ENCODE measurements at regions not wholly inside any gene's neighbourhood (a gene's known extent, or its start where the extent isn't known, plus 50 kb on each side); places are given as distances from the start of the nearest gene placed in this dataset.

GRCh38 chr13:40210865-40211585 lies 455.4 kb downstream of the FOXO1 start:
- no peak overlapping the region for H3K9ac ChIP-seq (ENCODE audit: low read length)
- no peaks in the 10 kb centered on the region for H3K4me1 ChIP-seq (ENCODE audit: insufficient read depth, low read length)
- no peaks in the 10 kb centered on the region for H3K36me3 ChIP-seq (ENCODE audit: insufficient read depth, low read length)
- no peaks in the 10 kb centered on the region for H3K9me3 ChIP-seq (ENCODE audit: low read length)
- no peaks in the 10 kb centered on the region for H3K27me3 ChIP-seq (ENCODE audit: control insufficient read depth in 1 of 2, insufficient read depth in 2 of 2, low read length in 2 of 2)
- no peak overlapping the region for H3K4me3 ChIP-seq (ENCODE audit: low read depth in 1 of 2, low read length in 2 of 2)
- H3K27ac ChIP-seq (ENCODE audit: low read depth, low read length), result no peak overlapping the region

GRCh38 chr13:40211586-40211968 lies 454.9 kb downstream of the FOXO1 start:
- Histone ChIP-seq H3K36me3 (ENCODE audit: insufficient read depth, low read length) (no peaks in the 10 kb centered on the region), H3K4me1 (ENCODE audit: insufficient read depth, low read length) (no peaks in the 10 kb centered on the region), H3K27ac (ENCODE audit: low read depth, low read length) (no peak overlapping the region), H3K9ac (ENCODE audit: low read length) (no peak overlapping the region), H3K27me3 (ENCODE audit: control insufficient read depth in 1 of 2, insufficient read depth in 2 of 2, low read length in 2 of 2) (no peaks in the 10 kb centered on the region), H3K4me3 (ENCODE audit: low read depth in 1 of 2, low read length in 2 of 2) (no peak overlapping the region), H3K9me3 (ENCODE audit: low read length) (no peaks in the 10 kb centered on the region)

GRCh38 chr13:40213779-40214178 lies 452.7 kb downstream of the FOXO1 start:
- H3K9me3 ChIP-seq (ENCODE audit: low read length), result no peaks in the 10 kb centered on the region
- no peaks in the 10 kb centered on the region for H3K36me3 ChIP-seq (ENCODE audit: insufficient read depth, low read length)
- H3K27ac ChIP-seq (ENCODE audit: low read depth, low read length), result no peak overlapping the region
- H3K4me3 ChIP-seq (ENCODE audit: low read depth in 1 of 2, low read length in 2 of 2), result no peak overlapping the region
- no peaks in the 10 kb centered on the region for H3K4me1 ChIP-seq (ENCODE audit: insufficient read depth, low read length)
- H3K27me3 ChIP-seq (ENCODE audit: control insufficient read depth in 1 of 2, insufficient read depth in 2 of 2, low read length in 2 of 2), result no peaks in the 10 kb centered on the region
- no peak overlapping the region for H3K9ac ChIP-seq (ENCODE audit: low read length)

GRCh38 chr13:40215311-40215710 lies 451.1 kb downstream of the FOXO1 start:
- no peaks in the 10 kb centered on the region for H3K4me1 ChIP-seq (ENCODE audit: insufficient read depth, low read length)
- no peak overlapping the region for H3K9ac ChIP-seq (ENCODE audit: low read length)
- H3K36me3 ChIP-seq (ENCODE audit: insufficient read depth, low read length), result no peaks in the 10 kb centered on the region
- H3K27ac ChIP-seq (ENCODE audit: low read depth, low read length), result no peak overlapping the region
- no peak overlapping the region for H3K4me3 ChIP-seq (ENCODE audit: low read depth in 1 of 2, low read length in 2 of 2)
- no peaks in the 10 kb centered on the region for H3K9me3 ChIP-seq (ENCODE audit: low read length)
- no peaks in the 10 kb centered on the region for H3K27me3 ChIP-seq (ENCODE audit: control insufficient read depth in 1 of 2, insufficient read depth in 2 of 2, low read length in 2 of 2)

GRCh38 chr13:40215747-40216146 lies 450.7 kb downstream of the FOXO1 start:
- no peak overlapping the region for H3K4me3 ChIP-seq (ENCODE audit: low read depth in 1 of 2, low read length in 2 of 2)
- no peaks in the 10 kb centered on the region for H3K4me1 ChIP-seq (ENCODE audit: insufficient read depth, low read length)
- H3K27me3 ChIP-seq (ENCODE audit: control insufficient read depth in 1 of 2, insufficient read depth in 2 of 2, low read length in 2 of 2), result no peaks in the 10 kb centered on the region
- no peaks in the 10 kb centered on the region for H3K36me3 ChIP-seq (ENCODE audit: insufficient read depth, low read length)
- no peak overlapping the region for H3K9ac ChIP-seq (ENCODE audit: low read length)
- no peak overlapping the region for H3K27ac ChIP-seq (ENCODE audit: low read depth, low read length)
- H3K9me3 ChIP-seq (ENCODE audit: low read length), result no peaks in the 10 kb centered on the region

- H3K27ac ChIP-seq (ENCODE audit: low read depth, low read length), result no peak overlapping the region
- peaks cover 6% of the 10 kb centered on the region for H3K4me1 ChIP-seq (ENCODE audit: insufficient read depth, low read length)
- H3K36me3 ChIP-seq (ENCODE audit: insufficient read depth, low read length), result no peaks in the 10 kb centered on the region
- H3K9me3 ChIP-seq (ENCODE audit: low read length), result no peaks in the 10 kb centered on the region
- no peak overlapping the region for H3K4me3 ChIP-seq (ENCODE audit: low read depth in 1 of 2, low read length in 2 of 2)
- H3K9ac ChIP-seq (ENCODE audit: low read length), result no peak overlapping the region
- H3K27me3 ChIP-seq (ENCODE audit: control insufficient read depth in 1 of 2, insufficient read depth in 2 of 2, low read length in 2 of 2), result no peaks in the 10 kb centered on the region
These were observed 448.8 kb downstream of the FOXO1 start for GRCh38 chr13:40217675-40218074.

- Histone ChIP-seq H3K4me3 (ENCODE audit: low read depth in 1 of 2, low read length in 2 of 2) (no peak overlapping the region), H3K9ac (ENCODE audit: low read length) (no peak overlapping the region), H3K9me3 (ENCODE audit: low read length) (no peaks in the 10 kb centered on the region), H3K36me3 (ENCODE audit: insufficient read depth, low read length) (no peaks in the 10 kb centered on the region), H3K27ac (ENCODE audit: low read depth, low read length) (no peak overlapping the region), H3K27me3 (ENCODE audit: control insufficient read depth in 1 of 2, insufficient read depth in 2 of 2, low read length in 2 of 2) (no peaks in the 10 kb centered on the region), H3K4me1 (ENCODE audit: insufficient read depth, low read length) (peaks cover 6% of the 10 kb centered on the region)
These were observed 446.0 kb downstream of the FOXO1 start for GRCh38 chr13:40220299-40220935.

- H3K4me1 ChIP-seq (ENCODE audit: insufficient read depth, low read length), result peaks cover 6% of the 10 kb centered on the region
- no peaks in the 10 kb centered on the region for H3K36me3 ChIP-seq (ENCODE audit: insufficient read depth, low read length)
- no peaks in the 10 kb centered on the region for H3K9me3 ChIP-seq (ENCODE audit: low read length)
- no peak overlapping the region for H3K4me3 ChIP-seq (ENCODE audit: low read depth in 1 of 2, low read length in 2 of 2)
- H3K9ac ChIP-seq (ENCODE audit: low read length), result no peak overlapping the region
- no peaks in the 10 kb centered on the region for H3K27me3 ChIP-seq (ENCODE audit: control insufficient read depth in 1 of 2, insufficient read depth in 2 of 2, low read length in 2 of 2)
- no peak overlapping the region for H3K27ac ChIP-seq (ENCODE audit: low read depth, low read length)
These were observed 445.3 kb downstream of the FOXO1 start for GRCh38 chr13:40221131-40221459.

- no peak overlapping the region for H3K9ac ChIP-seq (ENCODE audit: low read length)
- H3K9me3 ChIP-seq (ENCODE audit: low read length), result no peaks in the 10 kb centered on the region
- no peak overlapping the region for H3K4me3 ChIP-seq (ENCODE audit: low read depth in 1 of 2, low read length in 2 of 2)
- H3K4me1 ChIP-seq (ENCODE audit: insufficient read depth, low read length), result peaks cover 6% of the 10 kb centered on the region
- H3K27ac ChIP-seq (ENCODE audit: low read depth, low read length), result no peak overlapping the region
- no peaks in the 10 kb centered on the region for H3K27me3 ChIP-seq (ENCODE audit: control insufficient read depth in 1 of 2, insufficient read depth in 2 of 2, low read length in 2 of 2)
- no peaks in the 10 kb centered on the region for H3K36me3 ChIP-seq (ENCODE audit: insufficient read depth, low read length)
These were observed 444.8 kb downstream of the FOXO1 start for GRCh38 chr13:40221460-40222201.

- H3K9ac ChIP-seq (ENCODE audit: low read length), result no peak overlapping the region
- no peaks in the 10 kb centered on the region for H3K9me3 ChIP-seq (ENCODE audit: low read length)
- peaks cover 6% of the 10 kb centered on the region for H3K4me1 ChIP-seq (ENCODE audit: insufficient read depth, low read length)
- H3K36me3 ChIP-seq (ENCODE audit: insufficient read depth, low read length), result no peaks in the 10 kb centered on the region
- H3K4me3 ChIP-seq (ENCODE audit: low read depth in 1 of 2, low read length in 2 of 2), result no peak overlapping the region
- no peak overlapping the region for H3K27ac ChIP-seq (ENCODE audit: low read depth, low read length)
- no peaks in the 10 kb centered on the region for H3K27me3 ChIP-seq (ENCODE audit: control insufficient read depth in 1 of 2, insufficient read depth in 2 of 2, low read length in 2 of 2)
These were observed 442.9 kb downstream of the FOXO1 start for GRCh38 chr13:40223585-40223984.

GRCh38 chr13:40228496-40228895 lies 437.9 kb downstream of the FOXO1 start:
- no peak overlapping the region for H3K27ac ChIP-seq (ENCODE audit: low read depth, low read length)
- H3K36me3 ChIP-seq (ENCODE audit: insufficient read depth, low read length), result no peaks in the 10 kb centered on the region

More at GRCh38 chr13:40228496-40228895, 437.9 kb downstream of the FOXO1 start:
- no peaks in the 10 kb centered on the region for H3K27me3 ChIP-seq (ENCODE audit: control insufficient read depth in 1 of 2, insufficient read depth in 2 of 2, low read length in 2 of 2)
- peaks cover 2% of the 10 kb centered on the region for H3K4me1 ChIP-seq (ENCODE audit: insufficient read depth, low read length)
- H3K9ac ChIP-seq (ENCODE audit: low read length), result no peak overlapping the region
- H3K9me3 ChIP-seq (ENCODE audit: low read length), result no peaks in the 10 kb centered on the region
- H3K4me3 ChIP-seq (ENCODE audit: low read depth in 1 of 2, low read length in 2 of 2), result no peak overlapping the region

All from muscle layer of colon (tissue), 2 donors.